Activated T-helper 1 cell treated with anti-CD3 and anti-CD28 coated beads, Interleukin-12 subunit alpha, Interleukin-12 subunit beta, Interleukin-2, Interleukin-4 antibody, amounts not matched to agents 30 ng/mL and 10 ng/mL and 1 ng/mL, durations not matched to agents 14 hours and 24 hours and 36 hours (primary cell): ENCODE measurements at regions not wholly inside any gene's neighbourhood (a gene's known extent, or its start where the extent isn't known, plus 50 kb on each side); places are given as distances from the start of the nearest gene placed in this dataset.

Experiments used
- DNase-seq: peaks from one replicate; pipeline ENCODE4 v3.0.0; 2021; ENCODE audit warnings: low spot score
- H3K27ac Mint-ChIP-seq: one replicate; pipeline ENCODE4 v1.8.0; 2021; ENCODE audit warnings: mild to moderate bottlenecking, mixed read lengths
- H3K27me3 Mint-ChIP-seq: one replicate; pipeline ENCODE4 v1.8.0; 2022; ENCODE audit warnings: mild to moderate bottlenecking, moderate library complexity, mixed read lengths; ENCODE audit not compliant: insufficient read depth
- H3K36me3 Mint-ChIP-seq: one replicate; pipeline ENCODE4 v1.8.0; 2021; ENCODE audit warnings: low read depth, mixed read lengths
- H3K4me1 Mint-ChIP-seq: one replicate; pipeline ENCODE4 v1.8.0; 2021; ENCODE audit warnings: low read depth, mixed read lengths
- H3K4me3 Mint-ChIP-seq: one replicate; pipeline ENCODE4 v1.8.0; 2021; ENCODE audit warnings: mild to moderate bottlenecking, moderate library complexity, mixed read lengths
- H3K9me3 Mint-ChIP-seq: one replicate; pipeline ENCODE4 v1.8.0; 2021; ENCODE audit warnings: mixed read lengths
- intact Hi-C: fragments of 100-400 bp; cut with micrococcal nuclease; formaldehyde crosslinking; loops from one replicate; pipeline ENCODE4 v1.15.1; 2024

DNA sequence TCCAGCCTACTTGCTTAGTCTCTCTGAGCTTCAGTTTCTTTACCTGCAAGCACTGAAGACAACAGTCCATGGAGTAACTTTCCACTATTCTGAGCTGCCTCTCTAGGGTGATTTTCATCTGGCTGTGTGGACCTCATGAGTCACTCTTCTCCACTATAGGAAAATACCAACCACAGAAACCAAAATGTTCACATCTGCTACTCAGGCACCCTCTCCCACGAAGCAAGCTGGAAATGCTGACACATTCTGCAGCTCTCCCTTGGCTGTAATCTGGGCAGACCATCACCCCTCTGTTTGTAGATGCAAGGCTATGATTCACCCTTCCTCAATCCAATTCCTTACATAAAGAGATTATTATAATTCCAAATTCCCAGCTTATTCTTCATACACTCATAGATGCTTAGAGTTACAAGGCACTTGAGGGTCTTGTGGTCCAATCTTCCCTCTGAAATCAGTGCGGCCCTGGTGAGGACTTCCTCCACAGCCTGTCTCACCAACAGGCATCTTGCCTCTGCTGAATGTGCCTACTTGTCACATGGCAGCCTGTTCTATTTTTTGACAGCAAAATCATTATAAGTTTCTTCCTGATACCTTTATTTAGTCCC lies 97.0 kb upstream of the LNX1 start:
- no peaks in the 10 kb centered on the region for H3K9me3 Mint-ChIP-seq
- no peaks in the 10 kb centered on the region for H3K36me3 Mint-ChIP-seq
- peaks cover 9% of the 10 kb centered on the region for H3K4me1 Mint-ChIP-seq
- intact Hi-C loops = loop anchor here (1.0 kb wide), 1 partner anchor 556 kb away; no protein-coding TSS in a partner anchor
- H3K4me3 Mint-ChIP-seq = no peak overlapping the region
- no peak for DNase-seq
- H3K27ac Mint-ChIP-seq = peak overlapping the region; percentile 59
- peaks cover 10% of the 10 kb centered on the region for H3K27me3 Mint-ChIP-seq

DNA sequence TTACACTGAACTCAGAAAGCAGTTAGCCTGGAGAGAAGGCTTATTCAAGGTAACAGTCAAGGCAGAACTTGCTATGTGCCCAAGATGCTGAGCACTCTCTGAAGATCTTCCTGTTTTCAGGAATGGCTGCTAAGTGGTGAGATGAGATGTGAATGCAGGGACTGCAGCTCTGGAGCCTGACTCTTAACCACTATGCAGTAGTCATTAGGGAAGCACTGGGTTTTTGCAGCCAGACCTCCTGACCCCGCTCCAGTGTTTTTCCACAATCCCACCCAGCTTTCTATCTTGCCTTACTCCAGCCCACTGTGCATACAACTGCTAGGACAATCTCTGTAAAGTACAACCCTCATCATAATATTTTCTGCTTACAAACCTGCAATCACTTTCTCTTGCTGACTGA lies 95.2 kb upstream of the LNX1 start:
- DNase-seq = no peak
- Mint-ChIP-seq H3K27me3 (peaks cover 11% of the 10 kb centered on the region), H3K4me1 (peaks cover 9% of the 10 kb centered on the region), H3K36me3 (no peaks in the 10 kb centered on the region), H3K4me3 (no peak overlapping the region), H3K27ac (no peak overlapping the region), H3K9me3 (no peaks in the 10 kb centered on the region)
- intact Hi-C loops = no loop called here

DNA sequence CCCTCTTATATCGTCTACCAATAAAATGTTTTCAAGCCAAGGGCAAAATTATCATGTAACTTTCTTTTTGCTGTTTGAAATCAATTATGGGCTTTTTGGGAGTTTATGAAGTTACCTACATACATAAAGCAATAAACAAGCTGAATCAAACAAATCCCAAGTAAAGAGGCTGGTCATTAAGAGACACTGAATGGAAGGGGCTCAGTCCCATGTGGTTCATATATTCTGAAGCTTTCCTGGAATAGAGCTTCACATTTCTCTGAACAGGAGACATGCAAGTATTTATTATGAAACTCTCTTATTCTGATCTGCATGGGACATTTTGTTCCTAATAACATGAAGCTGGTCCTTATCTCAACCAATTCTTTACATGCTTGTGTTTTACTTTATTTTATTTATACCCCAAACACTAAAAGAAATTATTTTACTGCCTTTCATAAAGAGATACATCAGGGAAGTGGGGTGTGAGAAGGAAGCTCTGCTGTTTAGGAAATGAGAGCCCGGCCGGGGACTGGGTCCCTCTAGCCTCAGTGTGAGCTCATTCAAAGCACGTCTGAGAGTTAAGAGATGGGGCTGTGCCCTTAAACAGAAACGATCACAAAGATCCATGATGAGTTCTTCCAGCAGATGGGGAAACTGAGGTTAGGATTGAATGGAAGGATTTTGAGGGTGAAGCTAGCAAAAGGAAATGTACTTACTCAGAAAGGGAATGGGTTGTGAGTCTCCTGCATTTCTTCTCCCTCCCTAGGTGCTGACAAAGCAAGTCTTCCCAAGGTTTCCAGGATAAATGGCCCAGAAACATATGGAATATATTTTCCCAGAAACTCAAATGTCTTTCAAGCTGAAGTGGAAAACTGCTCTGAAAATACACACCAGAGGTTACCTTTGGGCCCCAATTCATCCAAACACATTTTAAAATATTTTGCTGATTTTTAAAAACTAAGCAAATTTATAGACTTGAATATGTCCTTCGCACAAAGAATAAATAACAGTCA lies 93.1 kb upstream of the LNX1 start:
- no peak overlapping the region for H3K27ac Mint-ChIP-seq
- intact Hi-C loops = no loop called here
- no peak overlapping the region for H3K4me3 Mint-ChIP-seq
- H3K27me3 Mint-ChIP-seq = peaks cover 11% of the 10 kb centered on the region
- DNase-seq = no peak
- no peaks in the 10 kb centered on the region for H3K36me3 Mint-ChIP-seq
- no peaks in the 10 kb centered on the region for H3K9me3 Mint-ChIP-seq
- H3K4me1 Mint-ChIP-seq = peaks cover 9% of the 10 kb centered on the region

DNA sequence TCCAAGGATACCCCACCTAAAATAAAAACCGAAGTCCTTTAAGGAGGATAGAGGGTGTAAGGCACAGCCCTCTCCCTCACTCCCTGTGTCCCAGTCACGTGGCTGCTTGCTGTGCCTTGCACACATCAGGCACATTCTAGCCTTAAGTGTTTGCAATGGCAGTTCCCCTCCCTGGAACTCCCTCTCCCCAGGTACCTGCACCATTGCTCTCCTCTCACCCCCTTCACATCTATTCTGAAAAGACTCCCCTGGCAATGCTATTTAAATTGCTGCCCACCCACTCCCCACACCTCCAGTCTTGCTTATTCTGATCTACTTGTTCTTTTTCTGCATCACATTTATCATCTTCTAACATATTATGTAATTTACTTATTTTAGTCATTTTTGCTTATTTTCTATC lies 91.6 kb upstream of the LNX1 start:
- Mint-ChIP-seq H3K4me3 (no peak overlapping the region), H3K4me1 (peaks cover 2% of the 10 kb centered on the region), H3K27ac (no peak overlapping the region), H3K9me3 (no peaks in the 10 kb centered on the region), H3K36me3 (no peaks in the 10 kb centered on the region), H3K27me3 (peaks cover 11% of the 10 kb centered on the region)
- intact Hi-C loops = no loop called here
- no peak for DNase-seq

DNA sequence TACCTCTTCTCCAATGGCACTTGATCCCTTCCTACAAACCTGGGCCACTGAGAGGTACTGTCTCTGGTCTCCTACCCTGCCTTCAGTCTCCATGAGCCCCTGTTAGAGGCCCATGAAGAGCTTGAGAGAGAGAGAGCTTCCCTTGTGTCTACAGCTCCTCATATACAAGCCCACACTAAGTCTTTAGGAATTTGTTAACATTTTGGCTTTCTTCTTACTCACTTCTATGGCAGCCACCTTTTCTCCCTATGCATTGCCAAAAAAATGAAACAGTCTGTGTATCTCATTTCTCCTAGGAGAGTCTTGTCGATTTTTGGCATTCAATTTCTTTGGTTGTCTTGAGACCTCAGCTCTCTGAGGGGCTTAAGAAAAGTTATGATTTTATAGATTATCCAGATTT lies 90.9 kb upstream of the LNX1 start:
- DNase-seq = no peak
- Mint-ChIP-seq H3K4me3 (no peak overlapping the region), H3K4me1 (no peaks in the 10 kb centered on the region), H3K36me3 (no peaks in the 10 kb centered on the region), H3K27ac (no peak overlapping the region), H3K27me3 (peaks cover 11% of the 10 kb centered on the region), H3K9me3 (no peaks in the 10 kb centered on the region)
- intact Hi-C loops = no loop called here

GRCh38 chr4:53680598-53680997 lies 89.3 kb upstream of the LNX1 start:
- H3K36me3 Mint-ChIP-seq = no peaks in the 10 kb centered on the region
- no peak overlapping the region for H3K27ac Mint-ChIP-seq
- H3K27me3 Mint-ChIP-seq = peaks cover 6% of the 10 kb centered on the region
- no peaks in the 10 kb centered on the region for H3K4me1 Mint-ChIP-seq
- H3K4me3 Mint-ChIP-seq = no peak overlapping the region
- H3K9me3 Mint-ChIP-seq = no peaks in the 10 kb centered on the region
- no peak for DNase-seq
- intact Hi-C loops = no loop called here

DNA sequence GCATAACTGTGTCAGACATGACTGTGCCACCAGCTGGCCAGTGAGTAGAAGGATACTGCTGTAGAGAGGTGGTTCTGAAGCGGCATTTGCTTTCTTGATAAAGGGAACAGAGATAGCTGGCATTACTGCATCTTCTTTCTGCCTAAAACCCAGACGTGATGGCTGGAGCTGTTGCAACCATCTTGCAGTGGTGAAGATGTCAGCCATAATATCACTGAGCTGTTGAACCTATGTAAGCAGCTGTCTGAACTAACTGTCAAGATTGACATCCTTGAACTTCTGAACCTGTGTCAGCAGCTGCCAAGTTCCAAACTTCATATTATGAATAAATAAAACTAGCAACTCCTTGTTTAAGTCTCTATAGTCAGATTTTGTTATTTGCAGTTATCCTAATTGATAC lies 88.9 kb upstream of the LNX1 start:
- Mint-ChIP-seq H3K27ac (no peak overlapping the region), H3K4me1 (no peaks in the 10 kb centered on the region), H3K4me3 (no peak overlapping the region), H3K36me3 (no peaks in the 10 kb centered on the region), H3K9me3 (no peaks in the 10 kb centered on the region), H3K27me3 (peaks cover 5% of the 10 kb centered on the region)
- DNase-seq = no peak
- intact Hi-C loops = no loop called here

DNA sequence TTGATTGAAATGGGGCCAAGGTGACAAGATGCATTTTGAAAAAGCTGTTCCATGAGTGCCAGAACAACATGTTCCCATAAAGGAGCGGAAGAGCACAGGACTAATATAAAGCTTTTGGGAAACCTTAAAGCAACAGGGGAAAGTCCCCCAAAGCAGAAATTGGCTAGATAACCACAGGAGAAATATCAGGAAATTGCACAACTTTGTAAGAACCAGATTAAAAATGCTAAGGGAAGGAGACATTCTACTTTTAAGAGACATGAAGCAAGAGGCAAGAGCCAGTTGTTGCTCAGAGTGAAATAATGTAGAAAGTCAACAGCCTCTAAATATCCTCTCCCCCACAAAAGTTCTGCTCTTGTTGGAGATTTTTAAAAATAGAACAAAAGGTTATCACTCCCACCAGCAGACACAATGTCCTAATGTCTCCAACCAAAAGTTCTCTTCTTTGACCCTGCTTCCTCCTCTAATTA lies 85.2 kb upstream of the LNX1 start:
- Mint-ChIP-seq H3K27me3 (peaks cover 5% of the 10 kb centered on the region), H3K4me1 (no peaks in the 10 kb centered on the region), H3K36me3 (no peaks in the 10 kb centered on the region), H3K4me3 (no peak overlapping the region), H3K27ac (no peak overlapping the region), H3K9me3 (no peaks in the 10 kb centered on the region)
- DNase-seq = no peak
- intact Hi-C loops = no loop called here

GRCh38 chr4:53674903-53675302 lies 83.6 kb upstream of the LNX1 start:
- Mint-ChIP-seq H3K27me3 (peaks cover 5% of the 10 kb centered on the region), H3K4me3 (no peak overlapping the region), H3K4me1 (no peaks in the 10 kb centered on the region), H3K27ac (no peak overlapping the region), H3K9me3 (no peaks in the 10 kb centered on the region), H3K36me3 (no peaks in the 10 kb centered on the region)
- intact Hi-C loops = no loop called here
- DNase-seq = no peak

GRCh38 chr4:53672873-53673272 lies 81.6 kb upstream of the LNX1 start:
- intact Hi-C loops = no loop called here
- H3K27ac Mint-ChIP-seq = no peak overlapping the region
- peaks cover 6% of the 10 kb centered on the region for H3K27me3 Mint-ChIP-seq
- H3K4me3 Mint-ChIP-seq = no peak overlapping the region
- no peaks in the 10 kb centered on the region for H3K9me3 Mint-ChIP-seq
- no peaks in the 10 kb centered on the region for H3K36me3 Mint-ChIP-seq
- no peaks in the 10 kb centered on the region for H3K4me1 Mint-ChIP-seq
- no peak for DNase-seq

DNA sequence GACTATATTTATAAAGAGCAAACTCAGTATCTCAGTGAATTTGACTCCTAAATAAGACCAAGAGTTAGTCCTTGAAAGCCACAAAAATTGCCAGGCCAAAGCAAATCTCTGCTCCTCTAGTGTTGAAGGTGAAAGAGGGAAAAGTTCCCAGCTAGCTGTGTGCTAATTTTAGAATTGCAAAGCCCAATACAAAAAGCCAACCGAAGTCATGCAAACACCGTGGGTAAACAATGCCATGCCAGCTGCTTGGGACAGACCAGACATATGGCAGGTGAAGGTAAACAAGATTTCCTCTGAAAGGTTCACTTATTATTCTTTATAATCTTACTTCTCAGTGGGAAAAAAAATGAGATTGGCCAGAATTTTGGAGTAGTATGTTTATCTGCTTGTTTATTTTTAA lies 80.5 kb upstream of the LNX1 start:
- Mint-ChIP-seq H3K9me3 (no peaks in the 10 kb centered on the region), H3K27ac (no peak overlapping the region), H3K4me3 (no peak overlapping the region), H3K27me3 (peaks cover 6% of the 10 kb centered on the region), H3K36me3 (no peaks in the 10 kb centered on the region), H3K4me1 (no peaks in the 10 kb centered on the region)
- DNase-seq = no peak
- intact Hi-C loops = no loop called here

DNA sequence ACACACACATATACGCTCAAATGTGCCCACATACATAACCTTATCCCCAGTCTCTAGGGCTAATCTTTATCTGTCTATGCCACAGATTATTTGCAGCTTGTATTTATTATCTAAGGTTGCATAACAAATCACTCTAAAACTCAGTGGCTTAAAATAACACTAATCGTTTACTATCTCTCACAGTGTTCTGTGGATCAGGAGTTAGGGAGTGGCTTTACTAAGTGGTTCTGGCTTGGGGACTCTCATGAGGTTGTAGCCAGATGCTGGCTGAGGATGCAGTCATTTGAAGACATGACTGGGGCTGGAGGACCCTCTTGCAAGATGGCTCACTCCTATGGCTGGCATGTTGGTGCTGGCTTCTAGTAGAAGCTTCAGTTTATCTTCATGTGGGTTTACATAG lies 68.5 kb upstream of the LNX1 start:
- no peaks in the 10 kb centered on the region for H3K9me3 Mint-ChIP-seq
- no peak for DNase-seq
- no peak overlapping the region for H3K27ac Mint-ChIP-seq
- intact Hi-C loops = no loop called here
- H3K27me3 Mint-ChIP-seq = no peaks in the 10 kb centered on the region
- H3K4me3 Mint-ChIP-seq = no peak overlapping the region
- H3K4me1 Mint-ChIP-seq = no peaks in the 10 kb centered on the region
- H3K36me3 Mint-ChIP-seq = no peaks in the 10 kb centered on the region

DNA sequence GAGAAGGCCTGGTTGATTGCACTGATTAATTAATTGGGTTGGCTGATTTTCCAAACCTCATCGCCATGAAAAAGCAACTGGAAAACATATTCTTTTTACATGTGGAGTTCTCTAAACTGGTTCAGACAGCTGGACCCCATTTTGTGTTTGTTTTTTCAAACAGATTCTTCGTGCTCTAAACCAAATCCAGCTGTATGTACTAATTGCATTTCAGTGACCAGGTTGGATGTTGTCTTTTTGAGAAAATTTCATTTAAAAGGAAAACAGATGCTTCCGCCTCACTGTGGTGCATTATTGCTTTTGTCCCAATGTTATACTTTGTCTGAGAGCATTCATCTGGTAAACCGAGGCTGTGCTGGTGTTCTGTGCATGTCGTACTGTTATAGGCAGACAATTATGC lies 67.8 kb upstream of the LNX1 start:
- no peaks in the 10 kb centered on the region for H3K36me3 Mint-ChIP-seq
- no peaks in the 10 kb centered on the region for H3K27me3 Mint-ChIP-seq
- intact Hi-C loops = no loop called here
- H3K9me3 Mint-ChIP-seq = no peaks in the 10 kb centered on the region
- H3K4me1 Mint-ChIP-seq = no peaks in the 10 kb centered on the region
- no peak overlapping the region for H3K4me3 Mint-ChIP-seq
- H3K27ac Mint-ChIP-seq = no peak overlapping the region
- no peak for DNase-seq
